PFSK-1 (cell line): ENCODE measurements at regions not wholly inside any gene's neighbourhood (a gene's known extent, or its start where the extent isn't known, plus 50 kb on each side); places are given as distances from the start of the nearest gene placed in this dataset.

ENCODE experiments used
- FOXP2 ChIP-seq: optimal IDR thresholded peaks from 2 replicates; pipeline ENCODE3; 2011; ENCODE audit warnings: borderline replicate concordance, control low read depth, inconsistent platforms; ENCODE audit not compliant: insufficient read depth; ENCODE audit errors: extremely low read length, extremely low read depth
- POLR2AphosphoS5 ChIP-seq: IDR thresholded peaks from 2 replicates; pipeline ENCODE4 v1.6.1; 2012; ENCODE audit warnings: low read depth, mild to moderate bottlenecking, control low read depth, low read length, moderate library complexity
- SIN3A ChIP-seq: IDR thresholded peaks from 2 replicates; pipeline ENCODE4 v1.6.1; 2012; ENCODE audit warnings: mild to moderate bottlenecking, low read length, moderate library complexity, borderline replicate concordance; ENCODE audit not compliant: insufficient read depth
- TAF1 ChIP-seq: IDR thresholded peaks from 2 replicates; pipeline ENCODE4 v1.6.1; 2012; ENCODE audit warnings: low read length, control low read depth, borderline replicate concordance; ENCODE audit not compliant: insufficient read depth
- TF ChIP-seq, protein P1 (sequence below), 2 experiments: IDR thresholded peaks; 2 replicates each; pipeline versions ENCODE4 v1.6.1 to v1.8.0; 2011 to 2012; ENCODE audit warnings: low read depth in 2 of 2, low read length in 2 of 2, control low read depth in 1 of 2, inconsistent platforms in 1 of 2, mild to moderate bottlenecking in 1 of 2, moderate library complexity in 1 of 2; ENCODE audit not compliant: insufficient read depth in 1 of 2

DNA sequence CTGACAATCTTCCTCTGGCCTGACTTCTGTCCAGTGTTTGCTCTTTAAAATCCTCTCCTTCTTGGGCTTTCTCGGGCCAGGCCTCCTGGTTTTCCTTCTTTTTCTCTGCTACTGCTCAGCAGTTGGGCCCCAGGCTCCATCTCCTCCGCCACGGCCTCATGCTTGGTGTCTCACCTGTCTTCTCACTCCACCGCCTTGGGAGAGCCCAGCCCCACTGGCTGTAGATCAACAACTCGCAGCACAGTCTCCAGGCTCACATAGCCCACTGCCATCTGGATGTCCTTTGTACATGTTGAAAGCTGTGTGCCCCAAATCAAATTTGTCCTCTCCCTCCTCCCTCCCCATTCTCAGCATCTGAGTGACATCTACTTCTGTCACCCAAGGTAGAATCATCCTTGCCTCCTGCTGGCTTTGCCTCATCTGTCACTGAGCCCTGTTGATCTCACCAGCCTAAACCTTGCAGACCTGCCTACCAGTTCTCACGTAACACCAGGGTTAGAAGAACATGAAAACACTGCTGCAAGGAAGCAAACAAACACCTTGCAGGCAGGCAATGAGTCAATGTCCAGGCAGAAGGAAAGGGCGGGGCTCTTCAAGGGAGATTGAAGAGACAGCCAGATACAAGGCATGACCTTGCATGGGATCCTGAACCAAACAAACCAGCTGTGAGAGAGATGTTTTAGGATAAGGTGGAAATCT lies 103.2 kb upstream of the SMURF2 start:
- TF ChIP-seq TAF1 (no peak), POLR2AphosphoS5 (no peak), FOXP2 (no peak), SIN3A (no peak)
- TF ChIP-seq, protein P1, sequence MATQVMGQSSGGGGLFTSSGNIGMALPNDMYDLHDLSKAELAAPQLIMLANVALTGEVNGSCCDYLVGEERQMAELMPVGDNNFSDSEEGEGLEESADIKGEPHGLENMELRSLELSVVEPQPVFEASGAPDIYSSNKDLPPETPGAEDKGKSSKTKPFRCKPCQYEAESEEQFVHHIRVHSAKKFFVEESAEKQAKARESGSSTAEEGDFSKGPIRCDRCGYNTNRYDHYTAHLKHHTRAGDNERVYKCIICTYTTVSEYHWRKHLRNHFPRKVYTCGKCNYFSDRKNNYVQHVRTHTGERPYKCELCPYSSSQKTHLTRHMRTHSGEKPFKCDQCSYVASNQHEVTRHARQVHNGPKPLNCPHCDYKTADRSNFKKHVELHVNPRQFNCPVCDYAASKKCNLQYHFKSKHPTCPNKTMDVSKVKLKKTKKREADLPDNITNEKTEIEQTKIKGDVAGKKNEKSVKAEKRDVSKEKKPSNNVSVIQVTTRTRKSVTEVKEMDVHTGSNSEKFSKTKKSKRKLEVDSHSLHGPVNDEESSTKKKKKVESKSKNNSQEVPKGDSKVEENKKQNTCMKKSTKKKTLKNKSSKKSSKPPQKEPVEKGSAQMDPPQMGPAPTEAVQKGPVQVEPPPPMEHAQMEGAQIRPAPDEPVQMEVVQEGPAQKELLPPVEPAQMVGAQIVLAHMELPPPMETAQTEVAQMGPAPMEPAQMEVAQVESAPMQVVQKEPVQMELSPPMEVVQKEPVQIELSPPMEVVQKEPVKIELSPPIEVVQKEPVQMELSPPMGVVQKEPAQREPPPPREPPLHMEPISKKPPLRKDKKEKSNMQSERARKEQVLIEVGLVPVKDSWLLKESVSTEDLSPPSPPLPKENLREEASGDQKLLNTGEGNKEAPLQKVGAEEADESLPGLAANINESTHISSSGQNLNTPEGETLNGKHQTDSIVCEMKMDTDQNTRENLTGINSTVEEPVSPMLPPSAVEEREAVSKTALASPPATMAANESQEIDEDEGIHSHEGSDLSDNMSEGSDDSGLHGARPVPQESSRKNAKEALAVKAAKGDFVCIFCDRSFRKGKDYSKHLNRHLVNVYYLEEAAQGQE (IDR thresholded peaks at IDR 0.05; ENCODE audit: insufficient read depth in 1 of 2, low read depth in 2 of 2, low read length in 2 of 2), result no peak

DNA sequence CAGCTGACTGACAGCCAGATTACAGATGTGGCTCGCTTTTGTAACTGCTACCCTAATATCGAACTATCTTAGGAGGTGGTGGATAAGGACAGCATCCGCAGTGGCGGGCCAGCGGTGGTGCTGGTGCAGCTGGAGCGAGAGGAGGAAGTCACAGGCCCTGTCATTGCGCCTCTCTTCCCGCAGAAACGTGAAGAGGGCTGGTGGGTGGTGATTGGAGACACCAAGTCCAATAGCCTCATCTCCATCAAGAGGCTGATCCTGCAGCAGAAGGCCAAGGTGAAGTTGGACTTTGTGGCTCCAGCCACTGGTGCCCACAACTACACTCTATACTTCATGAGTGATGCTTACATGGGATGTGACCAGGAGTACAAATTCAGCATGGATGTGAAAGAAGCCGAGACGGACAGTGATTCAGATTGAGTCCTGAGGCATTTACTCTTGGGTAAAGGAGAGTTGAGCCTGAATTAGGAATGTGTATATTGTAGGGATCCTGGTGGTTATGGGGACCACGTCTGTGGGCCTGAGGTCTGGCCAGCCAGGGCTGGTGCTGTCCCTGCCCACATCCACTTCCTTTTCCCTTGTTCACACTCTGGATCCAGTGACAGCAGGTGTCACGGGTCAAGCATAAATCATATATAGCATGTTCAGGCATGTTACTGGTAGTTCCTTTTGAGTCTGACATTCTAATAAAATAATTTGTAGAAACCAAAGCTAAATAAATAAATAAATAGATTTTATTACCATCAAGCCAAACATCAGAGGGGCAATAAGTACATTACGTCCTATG lies 89.0 kb upstream of the SMURF2 start:
- TF ChIP-seq TAF1, result no peak
- no peak for TF ChIP-seq SIN3A
- no peak for TF ChIP-seq FOXP2
- no peak for TF ChIP-seq POLR2AphosphoS5
- TF ChIP-seq, protein P1 (IDR thresholded peaks at IDR 0.05; ENCODE audit: insufficient read depth in 1 of 2, low read depth in 2 of 2, low read length in 2 of 2), result no peak

DNA sequence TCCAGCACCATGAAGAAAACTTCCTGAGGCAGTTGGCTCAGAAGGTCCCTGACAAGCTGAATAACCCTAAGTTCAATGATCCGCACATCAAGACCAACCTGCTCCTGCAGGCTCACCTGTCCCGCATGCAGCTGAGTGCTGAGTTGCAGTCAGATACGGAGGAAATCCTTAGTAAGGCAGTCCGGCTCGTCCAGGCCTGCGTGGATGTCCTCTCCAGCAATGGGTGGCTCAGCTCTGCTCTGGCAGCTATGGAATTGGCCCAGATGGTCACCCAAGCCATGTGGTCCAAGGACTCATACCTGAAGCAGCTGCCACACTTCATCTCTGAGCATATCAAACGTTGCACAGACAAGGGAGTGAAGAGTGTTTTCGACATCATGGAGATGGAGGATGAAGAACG lies 88.4 kb upstream of the SMURF2 start:
- TF ChIP-seq SIN3A, result no peak
- no peak for TF ChIP-seq FOXP2
- TF ChIP-seq TAF1, result no peak
- TF ChIP-seq, protein P1 (IDR thresholded peaks at IDR 0.05; ENCODE audit: insufficient read depth in 1 of 2, low read depth in 2 of 2, low read length in 2 of 2), result no peak
- no peak for TF ChIP-seq POLR2AphosphoS5

DNA sequence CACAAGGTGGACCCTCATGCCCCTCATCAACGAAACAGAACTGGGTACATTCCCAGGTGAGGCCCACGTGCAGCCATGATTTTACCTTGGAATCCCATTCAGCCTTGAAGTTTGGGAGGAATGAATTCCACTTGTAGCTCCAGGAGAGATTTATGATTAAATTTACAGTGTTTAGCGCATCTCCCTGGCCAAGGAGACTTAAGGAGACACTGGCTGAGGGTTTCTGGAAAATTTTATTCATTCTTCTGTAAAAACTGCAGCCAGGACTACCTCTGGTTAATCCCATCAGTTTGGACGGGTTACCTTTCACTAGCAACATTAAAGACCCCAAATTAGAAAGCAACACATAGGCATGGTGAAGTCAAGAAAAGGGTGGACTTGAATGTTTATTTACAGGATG lies 87.2 kb upstream of the SMURF2 start:
- TF ChIP-seq TAF1 (no peak), SIN3A (no peak), POLR2AphosphoS5 (no peak)

DNA sequence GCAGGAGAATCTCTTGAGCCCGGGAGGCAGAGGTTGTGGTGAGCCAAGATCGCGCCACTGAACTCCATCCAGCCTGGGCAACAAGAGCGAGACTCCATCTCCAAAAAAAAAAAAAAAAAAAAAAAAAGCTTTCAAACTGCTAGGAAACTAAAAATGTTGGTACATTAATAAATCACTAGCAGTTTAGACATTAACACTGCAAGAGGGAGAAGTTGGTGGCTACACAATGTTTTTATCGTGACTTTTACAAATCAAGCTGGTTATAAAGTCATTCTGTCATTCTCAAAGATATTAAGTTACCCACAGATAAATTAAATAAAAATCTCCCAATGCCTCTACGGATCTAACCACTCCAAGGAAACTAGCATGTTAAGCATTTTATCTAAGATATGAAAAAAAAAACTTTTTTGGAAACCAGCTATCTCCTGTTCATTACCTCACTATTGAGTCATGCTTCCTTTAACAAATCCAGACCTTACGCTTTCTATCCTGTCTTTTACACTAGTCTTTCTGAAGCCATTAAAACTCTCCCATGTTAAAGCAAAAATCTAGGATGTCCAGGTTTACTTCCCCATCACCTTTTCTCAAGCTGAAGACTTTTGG lies 85.9 kb upstream of the SMURF2 start:
- TF ChIP-seq POLR2AphosphoS5 (no peak), SIN3A (no peak), FOXP2 (no peak), TAF1 (no peak)
- TF ChIP-seq, protein P1 (IDR thresholded peaks at IDR 0.05; ENCODE audit: insufficient read depth in 1 of 2, low read depth in 2 of 2, low read length in 2 of 2), result no peak
